ENCODE measurements at regions not wholly inside any gene's neighbourhood (a gene's known extent, or its start where the extent isn't known, plus 50 kb on each side); places are given as distances from the start of the nearest gene placed in this dataset.

DNA sequence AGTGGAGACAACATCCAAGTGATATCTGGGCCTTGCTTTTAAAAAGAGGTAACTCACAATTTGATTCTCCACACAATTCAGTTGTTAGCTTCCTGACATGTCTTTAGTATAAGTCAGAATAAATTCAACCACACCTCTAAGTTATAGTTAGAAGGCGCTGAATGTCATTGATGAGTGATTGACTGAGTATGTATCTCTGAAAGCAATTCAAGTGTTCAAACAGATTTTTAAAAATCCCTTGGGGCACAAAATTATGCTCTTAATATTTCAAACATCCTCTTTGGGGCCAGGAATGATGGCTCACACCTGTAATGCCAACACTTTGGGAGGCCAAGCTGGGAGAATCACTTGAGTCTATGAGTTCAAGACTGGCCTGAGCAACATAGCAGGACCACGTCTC, 137.0 kb upstream of the PRR20A start:
- DNase-seq (ENCODE audit: extremely low read depth, insufficient read length): no peak
- TF ChIP-seq, protein P1, sequence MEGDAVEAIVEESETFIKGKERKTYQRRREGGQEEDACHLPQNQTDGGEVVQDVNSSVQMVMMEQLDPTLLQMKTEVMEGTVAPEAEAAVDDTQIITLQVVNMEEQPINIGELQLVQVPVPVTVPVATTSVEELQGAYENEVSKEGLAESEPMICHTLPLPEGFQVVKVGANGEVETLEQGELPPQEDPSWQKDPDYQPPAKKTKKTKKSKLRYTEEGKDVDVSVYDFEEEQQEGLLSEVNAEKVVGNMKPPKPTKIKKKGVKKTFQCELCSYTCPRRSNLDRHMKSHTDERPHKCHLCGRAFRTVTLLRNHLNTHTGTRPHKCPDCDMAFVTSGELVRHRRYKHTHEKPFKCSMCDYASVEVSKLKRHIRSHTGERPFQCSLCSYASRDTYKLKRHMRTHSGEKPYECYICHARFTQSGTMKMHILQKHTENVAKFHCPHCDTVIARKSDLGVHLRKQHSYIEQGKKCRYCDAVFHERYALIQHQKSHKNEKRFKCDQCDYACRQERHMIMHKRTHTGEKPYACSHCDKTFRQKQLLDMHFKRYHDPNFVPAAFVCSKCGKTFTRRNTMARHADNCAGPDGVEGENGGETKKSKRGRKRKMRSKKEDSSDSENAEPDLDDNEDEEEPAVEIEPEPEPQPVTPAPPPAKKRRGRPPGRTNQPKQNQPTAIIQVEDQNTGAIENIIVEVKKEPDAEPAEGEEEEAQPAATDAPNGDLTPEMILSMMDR (IDR thresholded peaks at IDR 0.05; ENCODE audit: insufficient read depth, low read length, poor library complexity, severe bottlenecking): no peak
- Histone ChIP-seq H3K36me3 (ENCODE audit: control insufficient read depth, insufficient read depth, low read length) (no peaks in the 10 kb centered on the region), H3K4me3 (replicated peaks; ENCODE audit: low read depth, low read length) (no peak overlapping the region), H3K27me3 (replicated peaks; ENCODE audit: control insufficient read depth, insufficient read depth, low read length) (no peaks in the 10 kb centered on the region)

DNA sequence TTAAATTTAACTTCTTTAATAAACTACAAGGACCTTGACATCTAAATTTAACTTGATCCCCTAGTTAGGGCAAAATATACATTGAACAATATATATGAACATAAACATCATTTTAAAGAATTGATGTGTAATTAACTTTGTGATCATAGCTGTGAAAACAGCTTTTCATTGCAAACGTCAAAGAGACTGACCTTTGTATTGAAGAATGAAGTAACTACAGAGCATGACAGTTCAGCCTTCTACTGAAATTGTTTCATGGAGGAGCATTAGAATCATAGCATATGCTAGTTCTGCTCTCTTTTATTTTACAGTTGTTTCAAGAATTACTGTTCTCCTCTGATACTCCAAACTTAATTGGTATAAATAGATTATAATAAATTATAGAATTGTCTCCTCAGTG, 123.4 kb upstream of the PRR20A start:
- DNase-seq (ENCODE audit: extremely low read depth, insufficient read length): no peak
- TF ChIP-seq, protein P1 (IDR thresholded peaks at IDR 0.05; ENCODE audit: insufficient read depth, low read length, poor library complexity, severe bottlenecking): no peak
- Histone ChIP-seq H3K4me3 (replicated peaks; ENCODE audit: low read depth, low read length) (no peak overlapping the region), H3K27me3 (replicated peaks; ENCODE audit: control insufficient read depth, insufficient read depth, low read length) (no peaks in the 10 kb centered on the region), H3K36me3 (ENCODE audit: control insufficient read depth, insufficient read depth, low read length) (no peaks in the 10 kb centered on the region)

DNA sequence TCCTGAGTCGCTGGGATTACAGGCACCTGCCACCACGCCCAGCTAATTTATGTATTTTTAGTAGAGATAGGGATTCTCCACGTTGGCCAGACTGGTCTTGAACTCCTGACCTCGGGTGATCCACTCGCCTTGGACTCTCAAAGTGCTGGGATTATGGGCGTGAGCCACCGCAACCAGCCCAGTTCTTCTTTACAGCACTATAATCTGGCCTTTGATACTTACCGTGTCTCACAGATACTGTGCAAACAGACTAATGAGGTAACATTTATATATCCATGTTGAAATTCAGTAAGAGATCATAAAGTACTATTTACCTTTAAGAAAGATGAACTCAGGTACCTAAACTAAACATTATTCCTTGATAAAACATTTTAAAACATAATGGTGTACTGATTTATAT, 121.8 kb upstream of the PRR20A start:
- DNase-seq (ENCODE audit: extremely low read depth, insufficient read length): no peak
- H3K36me3 ChIP-seq (ENCODE audit: control insufficient read depth, insufficient read depth, low read length): no peaks in the 10 kb centered on the region
- no peaks in the 10 kb centered on the region for H3K27me3 ChIP-seq (replicated peaks; ENCODE audit: control insufficient read depth, insufficient read depth, low read length)
- TF ChIP-seq, protein P1 (IDR thresholded peaks at IDR 0.05; ENCODE audit: insufficient read depth, low read length, poor library complexity, severe bottlenecking): no peak
- H3K4me3 ChIP-seq (replicated peaks; ENCODE audit: low read depth, low read length): no peak overlapping the region

DNA sequence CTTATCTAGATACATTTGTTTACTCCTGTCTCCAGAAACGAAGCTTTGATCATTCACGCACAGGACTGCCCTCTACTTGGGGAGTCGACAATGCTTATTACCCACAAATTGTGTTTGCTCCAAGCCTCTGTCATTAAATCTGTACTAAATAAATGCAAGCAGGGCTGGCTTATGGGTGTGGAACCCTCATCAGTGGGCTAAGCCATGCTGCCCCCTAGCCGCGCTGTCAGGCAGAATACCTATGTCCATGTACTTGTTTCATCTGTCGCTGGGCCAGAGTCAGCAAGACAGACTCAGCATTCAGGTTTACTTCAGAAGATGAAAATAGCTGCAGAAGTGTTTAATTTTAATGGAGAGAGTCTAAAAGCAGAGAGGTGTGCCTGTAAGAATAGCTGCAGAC, 110.0 kb upstream of the PRR20A start:
- TF ChIP-seq, protein P1 (IDR thresholded peaks at IDR 0.05; ENCODE audit: insufficient read depth, low read length, poor library complexity, severe bottlenecking): no peak
- DNase-seq (ENCODE audit: extremely low read depth, insufficient read length): no peak
- Histone ChIP-seq H3K36me3 (ENCODE audit: control insufficient read depth, insufficient read depth, low read length) (no peaks in the 10 kb centered on the region), H3K27me3 (replicated peaks; ENCODE audit: control insufficient read depth, insufficient read depth, low read length) (no peaks in the 10 kb centered on the region), H3K4me3 (replicated peaks; ENCODE audit: low read depth, low read length) (no peak overlapping the region)

DNA sequence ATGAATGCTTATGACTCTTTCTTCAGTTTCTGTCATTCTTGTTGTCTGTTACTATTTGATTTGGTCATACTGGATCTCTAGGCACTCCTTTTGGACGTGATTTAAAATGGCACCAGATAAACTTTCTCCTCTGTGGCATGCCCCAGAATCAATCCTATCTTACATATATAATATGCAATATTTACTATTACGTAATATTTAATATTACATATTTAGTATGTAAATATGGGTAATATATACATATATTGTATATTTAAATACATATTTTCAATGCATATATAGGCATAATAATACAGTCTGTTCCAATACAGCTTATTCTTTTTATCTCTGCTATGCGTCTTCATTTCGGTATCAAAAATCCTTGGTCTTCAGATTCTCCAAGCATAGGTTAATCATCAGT, 104.4 kb upstream of the PRR20A start:
- no peak for DNase-seq (ENCODE audit: extremely low read depth, insufficient read length)
- H3K36me3 ChIP-seq (ENCODE audit: control insufficient read depth, insufficient read depth, low read length): no peaks in the 10 kb centered on the region
- H3K27me3 ChIP-seq (replicated peaks; ENCODE audit: control insufficient read depth, insufficient read depth, low read length): no peaks in the 10 kb centered on the region
- no peak overlapping the region for H3K4me3 ChIP-seq (replicated peaks; ENCODE audit: low read depth, low read length)
- TF ChIP-seq, protein P1 (IDR thresholded peaks at IDR 0.05; ENCODE audit: insufficient read depth, low read length, poor library complexity, severe bottlenecking): no peak

DNA sequence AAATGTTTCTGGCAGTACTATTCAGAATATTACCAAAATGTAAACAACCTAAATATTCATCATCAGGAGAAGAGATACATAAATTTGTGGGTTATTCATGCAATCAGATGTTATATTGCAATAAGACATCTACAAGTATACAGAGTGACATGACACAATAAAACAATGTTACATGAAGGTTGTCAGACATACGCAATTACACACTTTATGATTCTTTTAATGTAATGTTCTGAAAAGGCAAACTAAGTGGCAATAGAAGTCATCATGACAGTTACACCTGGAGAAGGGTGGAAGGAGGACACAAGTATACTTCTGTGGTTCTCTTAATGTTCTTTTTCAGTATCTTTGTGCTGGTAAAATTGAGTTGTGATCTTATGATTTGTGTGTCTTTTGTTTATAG, 95.8 kb upstream of the PRR20A start:
- TF ChIP-seq, protein P1 (IDR thresholded peaks at IDR 0.05; ENCODE audit: insufficient read depth, low read length, poor library complexity, severe bottlenecking): no peak
- no peak for DNase-seq (ENCODE audit: extremely low read depth, insufficient read length)

More for the DNA sequence above, 95.8 kb upstream of the PRR20A start:
- no peaks in the 10 kb centered on the region for H3K27me3 ChIP-seq (replicated peaks; ENCODE audit: control insufficient read depth, insufficient read depth, low read length)
- no peaks in the 10 kb centered on the region for H3K36me3 ChIP-seq (ENCODE audit: control insufficient read depth, insufficient read depth, low read length)
- no peak overlapping the region for H3K4me3 ChIP-seq (replicated peaks; ENCODE audit: low read depth, low read length)

Measured in GM06990 (cell line).